ENCODE measurements at regions not wholly inside any gene's neighbourhood (a gene's known extent, or its start where the extent isn't known, plus 50 kb on each side); places are given as distances from the start of the nearest gene placed in this dataset.
A peak's percentile ranks its signal among the peaks of the same experiment; 100 is the strongest.

- Histone ChIP-seq H4K91ac (ENCODE audit: insufficient read depth, low read depth, low read length) (no peak overlapping the region), H3K4me2 (ENCODE audit: low read depth, low read length) (no peak overlapping the region), H3K27me3 (ENCODE audit: control insufficient read depth, insufficient read depth, low read length) (no peaks in the 10 kb centered on the region; the same call in 1 of the 2 replicates), H3K18ac (ENCODE audit: low read depth, low read length) (no peak overlapping the region), H2AK9ac (replicated peaks; ENCODE audit: low read depth, low read length, poor library complexity) (no peak overlapping the region), H2BK120ac (ENCODE audit: low read depth, low read length) (no peak overlapping the region), H3K27ac (ENCODE audit: insufficient read depth, low read length) (no peak overlapping the region), H3K4ac (ENCODE audit: low read depth, low read length) (no peak overlapping the region), H4K5ac (ENCODE audit: low read depth, low read length) (no peak overlapping the region), H4K20me1 (ENCODE audit: insufficient read depth, low read length) (no peaks in the 10 kb centered on the region), H3K9me1 (ENCODE audit: insufficient read depth, low read length) (no peaks in the 10 kb centered on the region), H3K9me3 (ENCODE audit: control insufficient read depth, insufficient read depth, low read length) (no peaks in the 10 kb centered on the region), H3K79me1 (ENCODE audit: low read depth in 1 of 2, low read length in 2 of 2) (no peaks in the 10 kb centered on the region), H2AK5ac (ENCODE audit: low read depth, low read length) (no peak overlapping the region), H3K14ac (replicated peaks; ENCODE audit: low read depth, low read length) (no peak overlapping the region), H2BK5ac (ENCODE audit: low read depth, low read length, poor library complexity, severe bottlenecking) (no peak overlapping the region), H2AFZ (replicated peaks; ENCODE audit: low read length, poor library complexity) (no peak overlapping the region), H3K4me1 (ENCODE audit: control insufficient read depth, insufficient read depth, low read length) (no peaks in the 10 kb centered on the region), H3K23ac (ENCODE audit: low read depth, low read length) (no peak overlapping the region), H3K9ac (ENCODE audit: low read depth, low read length) (no peak overlapping the region), H3K4me3 (ENCODE audit: insufficient read depth, low read depth, low read length) (no peak overlapping the region), H2BK15ac (ENCODE audit: low read depth, low read length) (no peak overlapping the region), H3K36me3 (ENCODE audit: control insufficient read depth, insufficient read depth, low read length) (no peaks in the 10 kb centered on the region), H4K8ac (ENCODE audit: low read depth in 2 of 2, low read length in 2 of 2) (no peak overlapping the region), H3K56ac (ENCODE audit: extremely low read depth, insufficient read depth, low read length) (no peak overlapping the region), H2BK20ac (ENCODE audit: low read depth, low read length) (no peak overlapping the region)
- intact Hi-C loops (cut with micrococcal nuclease) = no loop called here
- TF ChIP-seq CHD1 (IDR thresholded peaks at IDR 0.05; ENCODE audit: low read depth, low read length) (no peak), BHLHE40 (IDR thresholded peaks at IDR 0.05; ENCODE audit: low read depth, low read length) (no peak), CTCF (conservative IDR thresholded peaks at IDR 0.05; ENCODE audit: low read depth, low read length) (no peak), USF2 (IDR thresholded peaks at IDR 0.05; ENCODE audit: low read depth, low read length) (peak; percentile 71), CEBPB (IDR thresholded peaks at IDR 0.05; ENCODE audit: low read depth, low read length) (no peak), SMC3 (IDR thresholded peaks at IDR 0.05; ENCODE audit: low read depth, low read length) (no peak), MAFK (IDR thresholded peaks at IDR 0.05; ENCODE audit: low read depth, low read length) (peak; percentile 65), RFX5 (IDR thresholded peaks at IDR 0.05; ENCODE audit: low read depth, low read length) (no peak), POLR2A (IDR thresholded peaks at IDR 0.05; ENCODE audit: low read depth, low read length) (no peak)
- in situ Hi-C loops (cut with MboI; ENCODE audit: low sequenced_read_pairs) = no loop called here
- dilution Hi-C loops (cut with HindIII; ENCODE audit: low sequenced_read_pairs, unreplicated experiment) = no loop called here
- ATAC-seq (ENCODE audit: low read depth) = peak; percentile 64
- CTCF ChIA-PET = no interaction called here
- POLR2A ChIA-PET (ENCODE audit: unreplicated experiment) = no interaction called here
- DNase-seq = peak; percentile 82
- WGBS, 2 experiments (ENCODE audit: extremely low coverage in 2 of 2, insufficient read length in 1 of 2) = no CpG with 5 or more reads among the region's 5 CpGs
- BruUV-seq (replicated peaks) = no TSS peak
Observed at GRCh38 chr5:89255845-89256463, 373.0 kb upstream of the MEF2C start.
